BLaER1 (cell line): ENCODE measurements at regions not wholly inside any gene's neighbourhood (a gene's known extent, or its start where the extent isn't known, plus 50 kb on each side); places are given as distances from the start of the nearest gene placed in this dataset.
A peak's percentile ranks its signal among the peaks of the same experiment; 100 is the strongest.

ENCODE experiments used
- H3K27ac ChIP-seq: shearing (Covaris generic); formaldehyde crosslinking; 2 replicates; pipeline ENCODE4 v1.8.1; 2022
- H3K27me3 ChIP-seq: shearing (Covaris generic); formaldehyde crosslinking; 2 replicates; pipeline ENCODE4 v1.8.1; 2022
- H3K36me3 ChIP-seq: shearing (Covaris generic); formaldehyde crosslinking; 2 replicates; pipeline ENCODE4 v1.8.1; 2022
- H3K4me1 ChIP-seq: shearing (Covaris generic); formaldehyde crosslinking; 2 replicates; pipeline ENCODE4 v1.8.1; 2022
- H3K4me2 ChIP-seq: shearing (Covaris generic); formaldehyde crosslinking; 2 replicates; pipeline ENCODE4 v1.8.1; 2022
- H3K4me3 ChIP-seq: shearing (Covaris generic); formaldehyde crosslinking; 2 replicates; pipeline ENCODE4 v1.8.1; 2022
- H3K9ac ChIP-seq: shearing (Covaris generic); formaldehyde crosslinking; 2 replicates; pipeline ENCODE4 v1.8.1; 2022
- H3K9me3 ChIP-seq: shearing (Covaris generic); formaldehyde crosslinking; 2 replicates; pipeline ENCODE4 v1.8.1; 2022
- H4K20me1 ChIP-seq: shearing (Covaris generic); formaldehyde crosslinking; 2 replicates; pipeline ENCODE4 v1.8.1; 2022
- Cebpa-rat ChIP-seq: shearing (Covaris generic); IDR thresholded peaks from 2 replicates; pipeline ENCODE4 v1.8.1; 2022

GRCh38 chr5:8844847-8845246 is 701.0 kb downstream of the SEMA5A start:
- H3K27ac ChIP-seq, result no peak overlapping the region

DNA sequence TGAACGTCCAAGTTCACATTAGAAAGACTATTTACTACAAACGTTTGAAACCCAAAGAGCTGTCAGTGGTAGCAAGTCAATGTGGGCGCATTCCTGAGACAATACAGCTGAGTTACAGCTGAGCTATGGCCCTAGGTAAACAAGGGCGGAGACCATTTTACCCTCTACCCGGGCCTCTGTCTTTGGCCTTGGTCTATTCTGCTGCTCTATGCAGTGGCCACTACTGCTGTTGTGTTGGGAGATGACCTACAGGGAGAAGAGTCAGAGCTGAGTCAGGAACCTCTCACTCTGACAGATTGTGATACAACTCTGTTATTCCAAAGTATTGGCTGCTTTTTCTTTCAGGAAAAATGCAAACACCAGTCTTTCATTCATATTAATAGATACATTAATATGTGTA is 700.6 kb downstream of the SEMA5A start:
- Histone ChIP-seq H3K9ac (no peak overlapping the region), H3K27ac (no peak overlapping the region), H3K4me1 (peaks cover 6% of the 10 kb centered on the region), H3K9me3 (peaks cover 19% of the 10 kb centered on the region), H3K27me3 (no peaks in the 10 kb centered on the region), H4K20me1 (no peaks in the 10 kb centered on the region), H3K4me2 (no peak overlapping the region), H3K36me3 (no peaks in the 10 kb centered on the region), H3K4me3 (no peak overlapping the region)
- TF ChIP-seq Cebpa-rat, result no peak

More at GRCh38 chr5:8844847-8845246, 701.0 kb downstream of the SEMA5A start:
- H3K36me3 ChIP-seq, result no peaks in the 10 kb centered on the region
- H3K9me3 ChIP-seq, result peaks cover 23% of the 10 kb centered on the region
- peaks cover 6% of the 10 kb centered on the region for H3K4me1 ChIP-seq
- no peak overlapping the region for H3K9ac ChIP-seq
- H4K20me1 ChIP-seq, result no peaks in the 10 kb centered on the region
- no peak overlapping the region for H3K4me2 ChIP-seq
- H3K27me3 ChIP-seq, result no peaks in the 10 kb centered on the region
- no peak overlapping the region for H3K4me3 ChIP-seq
- no peak for TF ChIP-seq Cebpa-rat

DNA sequence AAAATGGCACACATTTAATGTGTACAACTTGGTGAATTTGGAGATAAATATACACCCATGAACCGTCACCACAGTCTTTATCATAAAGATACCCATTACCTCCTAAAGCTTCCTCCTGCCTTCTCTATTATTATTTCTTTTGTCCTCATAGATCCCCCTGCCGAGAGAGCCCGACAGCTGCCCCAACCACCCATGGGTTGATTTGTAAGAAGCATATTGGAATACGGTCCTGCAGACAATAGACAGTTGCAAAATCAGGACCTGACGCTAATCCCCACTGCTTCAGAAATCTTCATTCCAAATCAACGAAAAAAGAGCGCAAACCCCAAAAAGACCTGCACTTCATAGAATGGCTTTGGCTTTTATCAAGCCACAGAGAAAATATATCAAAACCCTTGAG is 697.5 kb downstream of the SEMA5A start:
- Histone ChIP-seq H3K9me3 (no peaks in the 10 kb centered on the region), H3K9ac (no peak overlapping the region), H3K4me3 (no peak overlapping the region), H3K36me3 (no peaks in the 10 kb centered on the region), H3K27ac (no peak overlapping the region), H3K27me3 (no peaks in the 10 kb centered on the region), H4K20me1 (no peaks in the 10 kb centered on the region), H3K4me1 (peaks cover 6% of the 10 kb centered on the region), H3K4me2 (no peak overlapping the region)
- no peak for TF ChIP-seq Cebpa-rat

DNA sequence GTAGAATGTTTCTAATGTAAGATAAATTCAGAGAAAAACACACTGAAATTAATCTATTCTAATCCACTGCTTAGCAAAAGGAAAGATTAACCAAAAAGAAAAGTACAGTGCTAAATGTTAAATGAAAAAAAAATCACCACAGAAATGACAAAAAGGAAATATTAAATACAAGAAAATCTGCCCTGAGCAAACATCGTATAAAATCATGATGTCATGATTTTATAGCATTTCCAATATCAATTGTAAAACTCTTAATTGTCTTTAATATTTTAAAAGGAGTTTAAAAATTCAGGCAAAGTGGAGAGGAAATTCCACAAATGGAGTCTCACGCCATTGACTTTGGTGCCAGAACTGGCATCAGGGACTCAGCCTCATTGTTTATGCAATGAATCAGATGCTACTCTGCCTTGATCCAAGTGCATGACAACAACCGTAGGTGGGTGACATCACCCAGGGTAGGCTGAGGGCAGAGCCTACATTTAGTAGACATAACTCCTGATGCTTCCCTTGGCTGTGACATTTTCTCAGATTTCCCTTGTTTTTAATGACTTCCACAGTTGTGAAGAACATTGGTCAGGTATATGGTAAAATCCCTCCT is 696.8 kb downstream of the SEMA5A start:
- H3K27ac ChIP-seq, result no peak overlapping the region
- H3K36me3 ChIP-seq, result no peaks in the 10 kb centered on the region
- no peaks in the 10 kb centered on the region for H3K9me3 ChIP-seq
- no peaks in the 10 kb centered on the region for H4K20me1 ChIP-seq
- peak overlapping the region; percentile 10 for H3K4me2 ChIP-seq
- peaks cover 6% of the 10 kb centered on the region for H3K4me1 ChIP-seq
- TF ChIP-seq Cebpa-rat, result no peak
- H3K4me3 ChIP-seq, result no peak overlapping the region
- no peak overlapping the region for H3K9ac ChIP-seq
- H3K27me3 ChIP-seq, result no peaks in the 10 kb centered on the region

DNA sequence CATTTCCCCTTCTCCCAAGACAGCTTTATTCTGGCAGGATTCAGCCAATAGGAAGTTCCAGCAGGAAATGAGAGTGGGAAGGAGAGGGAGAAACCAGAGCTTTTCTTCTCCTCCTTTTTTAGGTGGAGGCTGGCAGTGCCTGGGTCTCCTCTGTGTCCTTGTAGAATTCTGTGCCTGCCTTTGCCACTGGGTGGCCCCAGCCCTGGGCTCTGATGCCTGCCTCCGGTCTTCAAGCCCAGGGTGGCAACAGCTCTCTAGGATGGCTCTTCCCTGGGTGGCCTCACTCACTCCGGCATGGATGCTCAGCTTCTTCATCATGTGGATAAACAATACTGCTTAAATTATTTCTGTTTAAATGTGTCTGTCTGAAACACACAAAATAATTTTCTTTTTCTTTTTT is 694.8 kb downstream of the SEMA5A start:
- Histone ChIP-seq H3K9me3 (no peaks in the 10 kb centered on the region), H3K27me3 (no peaks in the 10 kb centered on the region), H4K20me1 (no peaks in the 10 kb centered on the region), H3K4me3 (no peak overlapping the region), H3K4me1 (peaks cover 6% of the 10 kb centered on the region), H3K4me2 (no peak overlapping the region), H3K36me3 (no peaks in the 10 kb centered on the region), H3K27ac (no peak overlapping the region), H3K9ac (no peak overlapping the region)
- TF ChIP-seq Cebpa-rat, result no peak

- Histone ChIP-seq H3K9ac (no peak overlapping the region), H3K36me3 (no peaks in the 10 kb centered on the region), H4K20me1 (no peaks in the 10 kb centered on the region), H3K9me3 (no peaks in the 10 kb centered on the region), H3K27me3 (no peaks in the 10 kb centered on the region), H3K4me3 (no peak overlapping the region), H3K27ac (no peak overlapping the region), H3K4me2 (no peak overlapping the region), H3K4me1 (no peaks in the 10 kb centered on the region)
- no peak for TF ChIP-seq Cebpa-rat
These were observed 688.8 kb downstream of the SEMA5A start for GRCh38 chr5:8857051-8857450.

GRCh38 chr5:8861764-8862163 is 684.1 kb downstream of the SEMA5A start:
- Histone ChIP-seq H4K20me1 (no peaks in the 10 kb centered on the region), H3K27me3 (no peaks in the 10 kb centered on the region), H3K9me3 (no peaks in the 10 kb centered on the region), H3K4me2 (no peak overlapping the region), H3K4me3 (no peak overlapping the region), H3K9ac (no peak overlapping the region), H3K36me3 (no peaks in the 10 kb centered on the region), H3K27ac (no peak overlapping the region), H3K4me1 (peaks cover 13% of the 10 kb centered on the region)
- TF ChIP-seq Cebpa-rat, result no peak

DNA sequence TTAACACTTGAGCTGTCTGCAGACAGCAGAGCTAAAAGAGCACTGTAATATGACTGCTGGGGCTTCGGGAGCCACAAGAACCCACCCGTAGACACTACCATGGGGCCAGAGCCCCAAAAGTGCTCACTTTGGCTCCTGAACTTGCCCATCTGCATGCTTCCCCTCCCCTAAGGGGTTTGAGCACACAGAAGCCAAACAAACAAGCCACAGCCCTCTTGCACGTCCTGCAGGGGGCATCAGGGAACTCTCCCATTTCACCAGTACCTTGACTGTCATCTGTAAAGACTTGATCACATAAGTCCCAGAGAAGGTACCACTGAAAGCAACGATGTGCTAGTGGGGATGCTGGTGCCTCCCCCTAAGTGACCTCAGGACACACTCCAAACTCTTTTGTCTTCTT is 681.8 kb downstream of the SEMA5A start:
- H3K9me3 ChIP-seq, result no peaks in the 10 kb centered on the region
- H3K27ac ChIP-seq, result no peak overlapping the region
- peaks cover 13% of the 10 kb centered on the region for H3K4me1 ChIP-seq
- H4K20me1 ChIP-seq, result no peaks in the 10 kb centered on the region
- no peaks in the 10 kb centered on the region for H3K27me3 ChIP-seq
- no peak overlapping the region for H3K9ac ChIP-seq
- H3K36me3 ChIP-seq, result no peaks in the 10 kb centered on the region
- no peak overlapping the region for H3K4me3 ChIP-seq
- H3K4me2 ChIP-seq, result no peak overlapping the region
- TF ChIP-seq Cebpa-rat, result no peak

- Histone ChIP-seq H4K20me1 (no peaks in the 10 kb centered on the region), H3K36me3 (no peaks in the 10 kb centered on the region), H3K9ac (no peak overlapping the region), H3K9me3 (no peaks in the 10 kb centered on the region), H3K27ac (no peak overlapping the region), H3K4me1 (peaks cover 13% of the 10 kb centered on the region), H3K27me3 (no peaks in the 10 kb centered on the region), H3K4me3 (no peak overlapping the region), H3K4me2 (no peak overlapping the region)
- no peak for TF ChIP-seq Cebpa-rat
These were observed 680.6 kb downstream of the SEMA5A start for GRCh38 chr5:8865266-8865665.

GRCh38 chr5:8865686-8866374 is 680.0 kb downstream of the SEMA5A start:
- Histone ChIP-seq H3K4me2 (no peak overlapping the region), H3K36me3 (no peaks in the 10 kb centered on the region), H3K4me3 (no peak overlapping the region), H3K4me1 (peaks cover 13% of the 10 kb centered on the region), H4K20me1 (no peaks in the 10 kb centered on the region), H3K9me3 (no peaks in the 10 kb centered on the region), H3K9ac (no peak overlapping the region), H3K27me3 (no peaks in the 10 kb centered on the region), H3K27ac (no peak overlapping the region)
- no peak for TF ChIP-seq Cebpa-rat
